AG08395 (cell line): ENCODE measurements at regions not wholly inside any gene's neighbourhood (a gene's known extent, or its start where the extent isn't known, plus 50 kb on each side); places are given as distances from the start of the nearest gene placed in this dataset.
"Not testable (repeated sequence)": the region's sequence is repeated elsewhere in the genome, so short reads cannot be mapped to it uniquely, and the experiment has no call there.

Source experiments
- DNase-seq: peaks from one replicate; pipeline ENCODE4 v3.0.0; 2012; ENCODE audit warnings: mixed read lengths, low spot score

- no peak for DNase-seq
Measured at GRCh38 chr7:19296617-19297016, 151.4 kb upstream of the FERD3L start.

GRCh38 chr7:19295376-19295775, 150.2 kb upstream of the FERD3L start:
- no peak for DNase-seq

GRCh38 chr7:19294619-19295018, 149.4 kb upstream of the FERD3L start:
- no peak for DNase-seq

- no peak for DNase-seq
Measured at GRCh38 chr7:19293431-19293830, 148.2 kb upstream of the FERD3L start.

GRCh38 chr7:19290968-19291367, 145.7 kb upstream of the FERD3L start:
- DNase-seq, result no peak

- no peak for DNase-seq
Measured at GRCh38 chr7:19290066-19290465, 144.8 kb upstream of the FERD3L start.

- peak; percentile 7 for DNase-seq
Measured at GRCh38 chr7:19284596-19285300, 139.5 kb upstream of the FERD3L start.

- DNase-seq, result no peak
Measured at GRCh38 chr7:19284136-19284535, 138.9 kb upstream of the FERD3L start.

GRCh38 chr7:19275000-19275399, 129.8 kb upstream of the FERD3L start:
- DNase-seq, result no peak

- DNase-seq, result not testable (repeated sequence)
Measured at GRCh38 chr7:19272329-19272728, 127.1 kb upstream of the FERD3L start.

GRCh38 chr7:19269301-19269700, 124.1 kb upstream of the FERD3L start:
- DNase-seq, result no peak

- DNase-seq, result no peak
Measured at GRCh38 chr7:19268737-19269136, 123.5 kb upstream of the FERD3L start.

- DNase-seq, result no peak
Measured at GRCh38 chr7:19262826-19263225, 117.6 kb upstream of the FERD3L start.

GRCh38 chr7:19249281-19249680, 104.1 kb upstream of the FERD3L start:
- no peak for DNase-seq

GRCh38 chr7:19248681-19249080, 103.5 kb upstream of the FERD3L start:
- no peak for DNase-seq

- no peak for DNase-seq
Measured at GRCh38 chr7:19248115-19248514, 102.9 kb upstream of the FERD3L start.

- DNase-seq, result no peak
Measured at GRCh38 chr7:19247017-19247416, 101.8 kb upstream of the FERD3L start.

- no peak for DNase-seq
Measured at GRCh38 chr7:19242246-19242645, 97.0 kb upstream of the FERD3L start.

- DNase-seq, result no peak
Measured at GRCh38 chr7:19239951-19240350, 94.7 kb upstream of the FERD3L start.

- no peak for DNase-seq
Measured at GRCh38 chr7:19235680-19236079, 90.5 kb upstream of the FERD3L start.

- no peak for DNase-seq
Measured at GRCh38 chr7:19224951-19225350, 79.7 kb upstream of the FERD3L start.

- DNase-seq, result peak; percentile 72
Measured at GRCh38 chr7:19215412-19215811, 70.2 kb upstream of the FERD3L start.

GRCh38 chr7:19213746-19214145, 68.5 kb upstream of the FERD3L start:
- no peak for DNase-seq

- no peak for DNase-seq
Measured at GRCh38 chr7:19210893-19211413, 65.7 kb upstream of the FERD3L start.
